ENCODE measurements at regions not wholly inside any gene's neighbourhood (a gene's known extent, or its start where the extent isn't known, plus 50 kb on each side); places are given as distances from the start of the nearest gene placed in this dataset.

DNA sequence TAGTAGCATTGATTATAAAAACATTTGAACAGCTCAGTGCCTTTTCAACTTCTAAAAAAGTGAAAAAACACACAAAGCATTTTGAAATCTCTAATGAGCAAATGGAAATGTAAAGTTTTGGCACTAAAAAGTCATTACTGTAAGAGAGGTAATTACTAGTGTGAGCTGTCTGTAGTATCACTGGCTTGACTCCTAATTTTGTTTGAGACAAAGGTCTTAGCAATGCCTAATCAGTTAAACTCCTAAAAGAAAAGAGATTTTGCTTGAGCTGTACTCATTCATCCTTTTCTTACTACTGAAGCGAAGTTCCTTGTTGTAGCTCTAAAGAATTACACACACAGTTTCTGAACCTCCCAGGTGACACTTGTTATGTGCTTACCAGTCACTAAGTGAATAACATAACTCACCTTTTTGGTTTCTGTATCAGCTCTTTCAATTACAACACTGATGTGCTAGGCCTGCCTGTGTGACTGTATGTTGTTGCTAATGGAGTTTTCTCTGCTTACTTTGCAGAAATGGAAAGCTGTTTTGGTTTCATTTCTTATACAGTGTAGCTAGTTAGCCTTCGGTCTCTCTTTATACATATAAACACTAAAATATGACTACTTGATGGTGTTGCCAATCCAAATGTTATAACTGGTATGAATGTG is 924.4 kb upstream of the TENM4 start:
- DNase-seq (ENCODE audit: low read depth): peak; percentile 29

DNA sequence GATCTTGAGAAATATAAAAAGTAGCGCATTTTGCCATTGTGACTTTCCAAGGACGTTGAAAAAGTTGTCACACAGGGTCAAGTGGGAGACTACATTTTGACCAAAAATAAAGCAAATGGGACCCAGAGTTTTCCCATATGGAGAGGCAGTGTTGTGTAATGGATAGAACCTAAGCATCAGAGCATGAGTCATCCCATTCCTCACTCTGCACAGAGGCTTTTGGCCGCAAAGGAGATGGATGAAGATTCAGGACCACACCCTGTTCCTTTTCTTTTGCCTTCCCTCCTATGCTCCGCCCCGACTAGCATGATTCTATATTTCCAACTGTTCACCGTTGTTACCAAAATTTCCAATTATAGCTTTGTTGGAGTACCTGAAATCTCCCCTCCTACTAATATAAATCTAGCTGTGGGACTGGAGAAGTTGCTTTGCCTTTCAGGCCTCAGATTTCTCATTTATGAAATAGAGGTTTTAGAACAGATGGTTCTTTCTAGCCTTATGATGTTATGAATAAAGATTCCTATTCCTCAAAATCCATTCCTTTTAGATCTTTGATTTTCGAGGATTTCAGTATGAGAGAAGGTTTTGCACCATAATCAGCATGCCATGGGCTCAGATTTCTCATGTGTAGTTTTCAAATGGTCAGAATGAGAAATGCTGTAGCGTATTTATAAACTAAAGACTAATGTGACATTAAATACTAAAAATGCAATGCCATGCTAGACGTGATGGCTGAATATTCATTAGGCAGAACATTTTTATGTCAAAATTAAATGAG is 921.9 kb upstream of the TENM4 start:
- DNase-seq (ENCODE audit: low read depth): peak; percentile 30

DNA sequence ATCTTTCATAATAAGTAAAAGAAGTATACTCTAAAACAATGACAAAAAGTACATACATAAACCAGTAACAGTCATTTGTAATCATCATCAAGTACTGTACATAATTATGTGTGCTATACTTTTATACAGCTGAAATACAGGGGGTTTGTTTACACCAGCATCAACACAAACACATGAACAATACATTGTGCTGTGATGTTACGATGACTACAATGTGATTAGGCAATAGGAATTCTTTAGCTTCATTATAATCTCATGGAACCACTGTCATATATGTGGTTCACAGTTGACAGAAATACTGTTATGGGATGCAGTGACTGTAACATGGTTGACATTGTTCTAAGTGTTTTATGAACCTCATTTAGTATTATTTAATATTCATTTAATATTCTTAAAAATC is 914.4 kb upstream of the TENM4 start:
- DNase-seq (ENCODE audit: low read depth): no peak

DNA sequence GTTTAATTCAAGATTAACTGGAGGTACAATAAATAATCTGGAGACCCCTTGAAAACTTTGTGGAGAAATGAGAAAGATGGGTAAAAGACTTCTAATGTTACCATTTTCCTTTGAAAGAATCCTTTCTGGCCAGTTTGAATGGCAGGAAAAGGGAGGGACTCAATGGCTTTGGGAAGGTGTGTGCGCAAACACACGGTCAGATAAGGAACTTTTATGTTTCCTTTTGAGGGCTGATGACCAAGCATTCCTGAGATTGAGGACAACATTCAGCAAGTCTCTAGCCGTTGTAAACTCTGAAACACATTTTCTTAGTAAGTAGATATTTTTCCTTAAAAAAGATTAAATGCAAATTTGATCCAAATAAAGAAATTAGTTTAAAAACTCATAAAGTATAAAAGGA is 909.7 kb upstream of the TENM4 start:
- DNase-seq (ENCODE audit: low read depth): peak; percentile 44

DNA sequence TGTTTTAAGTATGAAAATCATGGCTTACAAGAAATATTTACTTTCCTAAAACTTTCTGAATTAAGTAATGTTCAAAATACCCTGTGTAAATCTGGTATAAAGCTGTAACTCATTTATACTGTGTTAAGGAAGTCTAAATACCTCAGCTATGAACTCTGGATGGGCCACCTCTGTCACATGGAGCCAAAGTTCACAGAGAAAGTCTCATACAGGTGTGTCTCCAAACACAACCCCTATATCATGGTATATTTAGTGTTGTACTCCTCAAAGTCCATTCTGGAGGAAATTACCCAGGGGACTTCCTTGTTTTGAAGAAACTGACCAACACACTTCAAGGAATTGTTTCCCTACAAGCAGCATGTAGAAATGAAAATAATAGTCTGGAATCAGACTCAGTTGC is 909.2 kb upstream of the TENM4 start:
- no peak for DNase-seq (ENCODE audit: low read depth)

DNA sequence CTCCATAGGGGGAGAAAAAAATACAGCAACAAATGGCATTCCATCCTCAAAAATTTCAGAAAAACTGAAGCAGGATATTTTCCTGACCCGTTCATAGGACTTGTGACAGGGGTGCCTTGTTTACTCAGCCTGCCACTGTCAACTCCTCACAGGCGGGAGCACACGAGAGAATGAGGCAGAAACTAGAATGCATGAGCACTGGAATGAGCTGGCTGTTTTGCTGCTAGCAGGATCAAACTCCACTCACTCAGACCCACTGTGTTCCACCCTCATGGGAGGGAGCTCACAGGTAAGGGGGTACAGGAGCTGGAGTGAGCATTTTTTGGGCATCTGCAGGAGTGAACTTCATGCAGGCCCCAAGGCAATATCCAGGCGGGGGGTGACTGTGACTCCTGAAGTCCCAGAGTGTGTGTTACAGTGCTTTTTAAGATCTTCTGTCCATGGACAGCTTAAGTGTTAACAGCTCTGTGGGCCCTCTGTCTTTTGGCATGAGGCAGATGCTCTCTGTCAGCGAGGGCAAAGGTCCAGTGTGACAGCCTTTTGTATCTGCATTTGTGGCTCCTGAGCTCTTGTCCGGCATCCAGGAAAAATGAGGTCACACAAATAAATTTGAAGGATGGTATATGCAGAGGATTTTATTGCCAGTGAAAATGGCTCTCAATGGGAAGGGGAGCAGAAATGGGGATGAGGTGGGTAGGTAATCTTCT is 905.7 kb upstream of the TENM4 start:
- DNase-seq (ENCODE audit: low read depth): peak; percentile 32

DNA sequence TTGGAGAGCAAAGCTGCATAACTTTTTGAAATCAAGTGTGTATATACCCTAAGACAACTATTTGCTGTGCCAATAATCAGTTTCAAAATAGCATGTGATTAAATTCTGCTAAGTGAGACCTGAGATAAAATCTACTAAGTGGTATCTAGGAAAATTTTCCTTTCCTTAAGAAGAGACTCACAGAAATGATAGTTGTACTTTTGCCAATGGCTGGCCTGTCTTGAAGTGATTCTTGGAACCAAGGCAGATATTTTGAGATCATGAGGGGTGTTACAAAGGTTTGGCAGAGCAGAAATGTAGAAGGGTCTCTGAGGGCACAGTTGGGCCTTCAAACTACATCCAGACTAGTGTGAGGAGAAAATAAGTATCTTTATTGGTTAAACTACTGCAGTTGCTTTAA is 902.6 kb upstream of the TENM4 start:
- no peak for DNase-seq (ENCODE audit: low read depth)

DNA sequence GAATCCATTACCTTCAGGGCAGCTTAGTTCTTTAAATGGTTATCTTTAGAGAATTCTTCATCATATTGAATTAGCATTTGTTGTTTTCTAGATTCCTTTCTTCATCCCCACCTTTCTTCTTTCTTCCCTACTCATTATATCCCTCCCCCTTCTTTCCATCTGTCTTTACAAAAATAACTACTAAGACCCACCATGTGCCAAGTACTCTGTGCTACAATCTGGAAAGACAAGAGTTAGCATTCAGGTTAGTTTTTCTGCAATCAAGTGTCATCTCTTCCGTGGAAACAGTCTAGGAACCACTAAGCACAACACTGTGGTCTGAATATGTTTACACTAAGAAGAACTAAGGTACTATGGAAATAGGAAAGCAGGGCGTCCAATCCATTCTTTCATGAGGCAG is 897.4 kb upstream of the TENM4 start:
- peak; percentile 30 for DNase-seq (ENCODE audit: low read depth)

DNA sequence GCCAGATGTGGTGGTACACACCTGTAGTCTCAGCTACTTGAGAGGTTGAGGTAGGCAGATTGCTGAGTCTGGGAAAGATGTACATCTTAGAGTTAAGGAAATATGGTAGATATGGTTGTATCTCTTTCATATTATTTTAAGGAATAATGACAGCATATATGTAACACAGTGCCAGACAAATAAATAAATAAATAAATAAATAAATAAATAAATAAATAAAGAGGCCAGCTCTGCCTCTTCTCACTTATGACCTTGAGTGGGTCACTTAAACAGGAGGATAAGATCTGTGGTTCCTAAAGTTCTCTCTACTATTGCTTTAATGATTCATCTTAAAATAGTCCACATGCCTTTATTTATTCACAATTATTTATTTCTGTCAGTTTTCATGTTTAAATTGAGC is 890.9 kb upstream of the TENM4 start:
- DNase-seq (ENCODE audit: low read depth): no peak

DNA sequence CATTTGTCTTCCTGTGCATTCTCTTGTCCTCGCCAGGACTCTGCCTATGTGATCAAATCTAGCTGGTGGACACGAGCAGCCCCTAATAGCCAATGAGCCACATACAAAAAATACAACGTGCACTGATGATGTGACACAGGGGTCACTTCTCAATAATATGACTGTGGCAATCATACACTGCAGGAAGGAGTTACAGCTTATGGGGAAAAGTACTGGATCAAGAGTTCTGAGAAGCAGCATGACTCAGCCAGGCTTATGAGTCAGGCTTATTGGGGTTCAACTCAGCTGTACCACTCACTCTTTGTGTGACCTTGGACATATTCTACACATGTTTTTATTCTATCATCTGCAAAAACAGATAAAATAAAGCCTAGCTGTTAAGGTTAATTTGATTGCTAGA is 889.4 kb upstream of the TENM4 start:
- peak; percentile 81 for DNase-seq (ENCODE audit: low read depth)

DNA sequence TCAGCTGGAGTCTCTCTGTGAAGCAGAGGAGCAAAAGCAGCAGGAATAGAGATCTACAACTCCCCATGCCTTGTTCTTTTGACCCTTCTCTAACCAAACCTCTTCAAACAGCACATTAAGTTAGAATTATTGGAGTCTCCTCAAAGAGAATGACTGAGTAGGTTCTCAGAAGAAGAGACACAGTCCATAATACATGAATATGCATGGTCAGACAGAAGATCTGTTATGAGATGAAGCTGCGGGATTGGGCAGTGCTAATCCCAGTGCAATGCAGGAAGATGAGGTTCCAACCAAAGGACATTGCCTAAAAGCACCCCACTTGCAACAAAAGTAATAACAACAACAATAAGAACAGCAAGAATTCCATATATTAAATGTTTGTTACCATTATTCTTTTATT is 887.9 kb upstream of the TENM4 start:
- DNase-seq (ENCODE audit: low read depth): no peak

DNA sequence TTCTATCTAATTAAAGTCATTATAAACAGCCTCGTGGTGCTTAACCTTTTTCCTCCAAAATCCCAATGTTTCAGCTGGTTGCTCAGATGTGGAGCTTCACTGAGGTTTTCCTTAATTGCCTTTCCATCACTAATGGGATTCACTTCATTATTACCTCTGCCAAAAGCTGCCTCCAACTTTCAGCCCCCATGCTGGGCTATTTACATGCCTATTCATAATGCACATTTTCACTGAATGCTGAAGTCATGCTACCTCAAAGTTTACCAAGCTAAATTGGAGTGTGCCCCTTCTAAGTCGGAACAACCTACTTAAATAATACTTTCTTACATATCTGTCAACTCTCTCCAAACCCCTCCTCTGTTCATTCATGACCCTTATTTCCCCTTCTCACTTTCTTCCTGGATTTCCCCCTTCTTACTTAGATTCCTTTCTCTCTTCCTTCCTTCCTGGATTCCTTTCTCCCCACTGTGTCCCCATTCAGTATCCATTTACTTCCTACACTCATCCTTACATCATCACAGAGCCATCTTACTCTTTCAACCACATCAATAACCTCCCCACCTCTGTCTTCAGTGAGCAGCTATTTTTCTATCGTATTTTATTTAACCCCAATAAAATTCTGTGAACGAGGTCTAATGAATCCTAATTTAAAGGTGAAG is 887.3 kb upstream of the TENM4 start:
- DNase-seq (ENCODE audit: low read depth): peak; percentile 43

DNA sequence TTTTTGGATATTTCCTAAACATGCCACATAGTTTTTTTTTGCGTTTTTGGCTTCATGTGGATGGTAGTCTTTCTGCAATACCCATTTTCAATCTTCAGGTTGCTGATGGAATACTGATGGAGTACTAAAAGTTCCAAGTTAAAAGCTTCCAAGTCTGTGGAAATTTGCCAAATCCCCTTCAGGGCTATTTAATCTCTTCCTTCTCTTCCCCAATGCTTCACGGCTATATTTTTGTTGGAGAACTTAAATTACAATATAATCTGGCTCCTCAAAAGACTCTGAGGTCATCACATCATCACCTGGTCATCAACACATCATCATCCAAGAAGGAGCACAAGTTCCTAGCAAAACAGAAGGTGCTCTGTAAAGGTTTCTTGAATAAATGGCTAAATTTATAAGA is 881.0 kb upstream of the TENM4 start:
- no peak for DNase-seq (ENCODE audit: low read depth)

DNA sequence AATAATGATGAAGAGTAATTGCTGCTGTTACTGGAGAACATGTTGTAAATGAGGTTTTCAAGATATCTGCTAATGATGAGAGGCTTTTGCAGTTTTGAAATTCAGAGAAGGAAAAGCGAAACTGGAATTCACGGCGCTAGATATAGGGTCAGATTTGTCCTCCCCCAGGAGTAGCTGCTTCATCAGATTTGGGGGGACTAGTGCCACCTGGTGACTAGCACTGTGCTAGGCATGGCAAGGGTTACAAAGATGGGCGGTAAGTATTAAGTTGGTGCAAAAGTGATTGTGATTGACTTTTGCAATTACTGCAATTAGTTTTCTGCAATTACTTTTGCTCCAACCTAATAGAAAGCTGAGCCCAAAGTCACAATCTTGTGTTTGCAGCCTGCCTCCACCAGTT is 879.9 kb upstream of the TENM4 start:
- DNase-seq (ENCODE audit: low read depth): peak; percentile 66

DNA sequence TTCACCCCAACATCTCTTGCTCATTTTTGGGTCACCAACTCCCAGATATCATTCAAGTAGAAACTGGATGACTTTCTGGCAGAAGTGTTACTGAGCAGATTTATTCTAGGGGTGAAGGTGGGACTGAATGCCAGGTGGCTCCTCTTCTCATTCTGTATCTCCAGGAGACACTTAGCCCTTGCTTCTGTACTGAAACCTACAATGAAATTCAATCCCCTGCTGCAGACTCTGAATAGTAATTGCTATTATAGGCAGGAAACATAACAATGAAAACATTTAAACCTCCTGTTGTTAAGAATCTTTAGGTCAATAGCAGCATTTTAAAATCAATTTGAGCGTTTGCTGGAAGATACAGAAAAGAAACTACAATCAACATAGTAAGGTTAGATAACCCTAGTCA is 879.4 kb upstream of the TENM4 start:
- DNase-seq (ENCODE audit: low read depth): no peak

DNA sequence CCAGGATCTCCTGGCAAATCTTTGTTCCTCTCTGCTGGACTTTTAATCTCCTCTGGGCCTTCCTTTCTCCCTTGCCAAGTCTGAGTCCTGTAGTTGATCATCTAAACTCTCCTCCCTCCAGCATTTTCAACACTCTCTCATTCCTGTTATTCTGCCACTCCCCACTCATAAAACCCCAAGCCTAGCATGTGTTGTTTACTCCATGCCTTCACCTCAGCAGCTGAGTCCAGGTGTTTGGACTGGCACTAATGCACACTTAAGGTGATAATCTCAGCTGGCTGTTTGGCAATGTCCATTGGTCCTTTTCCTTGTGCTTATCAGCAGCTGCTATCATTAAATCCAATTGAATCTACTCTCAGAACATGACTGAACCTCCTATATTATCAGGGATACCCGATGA is 876.8 kb upstream of the TENM4 start:
- no peak for DNase-seq (ENCODE audit: low read depth)

DNA sequence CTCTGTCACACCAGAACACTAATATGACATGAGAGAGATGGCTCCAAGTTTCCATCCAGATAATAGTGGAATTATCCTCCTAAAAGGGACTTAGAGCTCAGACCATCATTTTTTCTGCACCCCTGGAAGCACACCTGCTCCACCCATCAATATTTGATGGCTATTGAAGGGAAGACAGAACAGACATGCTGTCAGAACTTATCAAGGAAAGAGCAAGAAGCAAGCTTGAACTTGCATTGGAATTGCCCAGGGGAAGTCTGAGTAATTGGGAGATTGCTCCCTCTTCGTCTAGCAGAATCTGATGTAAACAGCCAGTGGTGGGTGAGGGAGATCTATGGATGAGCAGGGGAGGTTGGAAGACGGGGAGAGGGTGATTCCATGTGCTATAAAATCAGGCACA is 874.4 kb upstream of the TENM4 start:
- DNase-seq (ENCODE audit: low read depth): no peak

DNA sequence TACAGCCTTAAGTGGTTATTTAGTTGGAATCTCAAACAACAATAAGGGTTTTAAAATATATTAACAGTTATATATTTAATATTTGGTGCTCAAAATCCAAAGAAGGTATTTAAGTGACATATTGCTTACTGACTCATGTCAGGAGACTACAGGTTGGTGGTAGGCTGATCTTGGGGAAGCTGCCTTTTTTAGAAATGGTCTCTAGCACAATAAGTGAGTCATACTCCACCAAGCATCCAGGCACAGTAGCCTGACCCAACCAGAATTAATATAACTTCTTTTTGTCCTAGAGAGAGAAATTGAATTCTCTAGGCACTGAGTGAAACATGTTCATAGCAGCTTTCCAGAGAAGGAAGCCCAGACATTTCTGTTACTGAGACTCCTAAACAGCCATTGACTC is 868.5 kb upstream of the TENM4 start:
- DNase-seq (ENCODE audit: low read depth): peak; percentile 57

DNA sequence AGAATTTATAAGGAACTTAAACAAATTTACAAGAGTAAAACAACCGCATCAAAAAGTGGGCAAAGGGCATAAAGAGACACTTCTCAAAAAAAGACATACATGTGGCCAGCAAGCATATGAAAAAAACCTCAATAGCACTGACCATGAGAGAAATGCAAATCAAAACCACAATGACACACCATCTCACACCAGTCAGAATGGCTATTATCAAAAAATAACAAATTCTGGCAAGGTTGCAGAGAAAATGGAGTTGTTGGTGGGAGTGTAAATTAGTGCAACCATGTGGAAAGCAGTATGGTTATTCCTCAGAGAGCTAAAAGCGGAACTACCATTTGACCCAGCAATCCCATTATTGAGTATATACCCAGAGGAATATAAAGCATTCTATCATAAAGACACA is 866.8 kb upstream of the TENM4 start:
- peak; percentile 46 for DNase-seq (ENCODE audit: low read depth)

DNA sequence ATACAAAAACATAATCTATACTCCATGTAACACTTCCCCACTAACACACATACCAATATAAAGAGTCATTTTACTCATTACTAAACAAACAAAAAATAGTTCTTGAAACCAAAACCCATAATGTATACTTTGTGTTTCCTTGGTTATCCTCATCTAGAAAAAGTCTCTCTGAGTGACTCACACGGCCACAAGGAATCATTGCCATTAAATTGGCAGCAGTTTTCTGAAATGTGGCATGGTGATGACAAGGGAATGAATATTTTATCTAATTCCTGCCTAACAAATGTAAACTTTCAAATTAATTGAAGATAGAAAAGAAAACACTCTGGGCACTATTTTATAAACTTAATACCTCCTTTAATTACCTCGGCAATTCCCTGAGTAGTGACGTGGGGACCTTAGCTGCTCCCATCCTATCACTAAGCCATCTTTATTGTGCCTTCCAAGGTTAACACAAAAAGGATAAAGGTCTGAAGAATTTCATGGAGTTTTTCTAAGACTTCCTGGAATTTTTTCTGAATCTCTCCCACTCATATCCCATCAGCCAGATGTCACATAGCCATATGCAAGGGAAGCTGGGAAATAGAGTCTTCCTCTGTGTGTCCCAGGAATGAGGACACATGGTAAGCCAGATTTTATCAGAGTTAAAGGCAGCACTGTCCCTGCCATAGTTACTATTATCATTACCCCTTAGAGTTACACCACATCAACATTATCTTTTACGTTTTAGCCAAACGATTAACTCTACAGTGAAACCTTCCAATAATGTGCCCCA is 857.2 kb upstream of the TENM4 start:
- peak; percentile 93 for DNase-seq (ENCODE audit: low read depth)

DNA sequence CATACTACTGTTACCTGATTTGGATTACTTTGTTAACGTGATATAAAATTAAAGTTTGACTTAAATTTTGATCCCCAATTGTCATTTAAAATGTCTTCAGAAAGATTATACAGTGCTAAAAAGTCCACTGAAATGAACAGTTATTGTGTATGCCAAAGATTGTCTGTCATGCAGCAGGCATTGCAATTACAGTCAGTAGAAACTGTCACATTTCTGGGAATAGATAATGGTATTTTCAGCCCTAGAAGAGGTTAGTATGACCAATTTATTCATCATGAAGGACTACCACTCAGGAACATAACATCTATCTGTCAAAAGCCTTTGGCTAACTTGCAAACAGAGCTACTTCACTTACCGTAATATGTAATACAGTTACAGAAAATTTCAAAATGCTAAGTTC is 852.5 kb upstream of the TENM4 start:
- DNase-seq (ENCODE audit: low read depth): no peak
